H9 (cell line): ENCODE measurements at regions not wholly inside any gene's neighbourhood (a gene's known extent, or its start where the extent isn't known, plus 50 kb on each side); places are given as distances from the start of the nearest gene placed in this dataset.

ENCODE experiments used
- DNase-seq: peaks from one replicate; pipeline ENCODE4 v3.0.0-alpha.2; 2017
- H2AFZ ChIP-seq: one replicate; pipeline ENCODE4 v1.6.1; 2013; ENCODE audit warnings: mild to moderate bottlenecking, low read length, control low read depth, moderate library complexity
- H2AK5ac ChIP-seq: 2 replicates; pipeline ENCODE4 v1.6.1; 2013; ENCODE audit warnings: low read length, control low read depth, mixed read lengths; ENCODE audit not compliant: insufficient read length
- H2BK120ac ChIP-seq: one replicate; pipeline ENCODE4 v1.6.1; 2013; ENCODE audit warnings: low read depth, mild to moderate bottlenecking, low read length, control low read depth, inconsistent platforms; ENCODE audit not compliant: poor library complexity, severe bottlenecking
- H2BK12ac ChIP-seq: 2 replicates; pipeline ENCODE4 v1.6.1; 2013; ENCODE audit warnings: low read length, control low read depth, mixed read lengths, low read depth; ENCODE audit not compliant: insufficient read length
- H2BK15ac ChIP-seq: 2 replicates; pipeline ENCODE4 v1.6.1; 2013; ENCODE audit warnings: low read depth, low read length, control low read depth
- H2BK20ac ChIP-seq: one replicate; pipeline ENCODE4 v1.6.1; 2013; ENCODE audit warnings: low read depth, mild to moderate bottlenecking, low read length, control low read depth, inconsistent platforms; ENCODE audit not compliant: poor library complexity, severe bottlenecking
- H2BK5ac ChIP-seq: 2 replicates; pipeline ENCODE4 v1.6.1; 2013; ENCODE audit warnings: low read length, control low read depth, mixed read lengths; ENCODE audit not compliant: insufficient read length
- H3K14ac ChIP-seq: 2 replicates; pipeline ENCODE4 v1.6.1; 2013; ENCODE audit warnings: low read length, control low read depth; ENCODE audit not compliant: insufficient read depth
- H3K18ac ChIP-seq: 2 replicates; pipeline ENCODE4 v1.6.1; 2013; ENCODE audit warnings: low read depth, mild to moderate bottlenecking, mixed read lengths, low read length, control low read depth; ENCODE audit not compliant: insufficient read length
- H3K23ac ChIP-seq: 2 replicates; pipeline ENCODE4 v1.6.1; 2013; ENCODE audit warnings: low read length, control low read depth, mixed read lengths, low read depth; ENCODE audit not compliant: insufficient read length
- H3K23me2 ChIP-seq: 2 replicates; pipeline ENCODE4 v1.6.1; 2013; ENCODE audit warnings: low read depth, mild to moderate bottlenecking, mixed read lengths, low read length, control low read depth; ENCODE audit not compliant: insufficient read length, poor library complexity, severe bottlenecking
- H3K27ac ChIP-seq: 2 replicates; pipeline ENCODE4 v1.5.1; 2013; ENCODE audit warnings: low read length, control low read depth, mixed read lengths, low read depth; ENCODE audit not compliant: insufficient read length
- H3K27me3 ChIP-seq: 2 replicates; pipeline ENCODE4 v1.6.1; 2013; ENCODE audit warnings: low read length, control low read depth, inconsistent platforms; ENCODE audit not compliant: insufficient read depth
- H3K4ac ChIP-seq: 2 replicates; pipeline ENCODE4 v1.6.1; 2013; ENCODE audit warnings: low read depth, mild to moderate bottlenecking, control low read depth, inconsistent platforms, low read length, moderate library complexity
- H3K4me1 ChIP-seq: 2 replicates; pipeline ENCODE4 v1.6.1; 2013; ENCODE audit warnings: low read length, control low read depth, inconsistent platforms; ENCODE audit not compliant: insufficient read depth
- H3K4me2 ChIP-seq: 2 replicates; pipeline ENCODE4 v1.6.1; 2013; ENCODE audit warnings: low read length, control low read depth, mixed read lengths; ENCODE audit not compliant: insufficient read length, insufficient read depth
- H3K56ac ChIP-seq: 2 replicates; pipeline ENCODE4 v1.6.1; 2013; ENCODE audit warnings: low read depth, mild to moderate bottlenecking, mixed read lengths, low read length, control low read depth; ENCODE audit not compliant: insufficient read length
- H3K79me1 ChIP-seq: 2 replicates; pipeline ENCODE4 v1.6.1; 2013; ENCODE audit warnings: low read depth, mild to moderate bottlenecking, moderate library complexity, low read length, control low read depth, inconsistent platforms; ENCODE audit not compliant: insufficient read depth, poor library complexity, severe bottlenecking
- H3K79me2 ChIP-seq: 2 replicates; pipeline ENCODE4 v1.6.1; 2013; ENCODE audit warnings: low read length, control low read depth, inconsistent platforms; ENCODE audit not compliant: insufficient read depth
- H3K9ac ChIP-seq: 2 replicates; pipeline ENCODE4 v1.6.1; 2013; ENCODE audit warnings: low read length, control low read depth, mixed read lengths; ENCODE audit not compliant: insufficient read length; ENCODE audit errors: extremely low read depth
- H3K9me3 ChIP-seq: one replicate; pipeline ENCODE4 v1.6.1; 2013; ENCODE audit warnings: low read depth, low read length, inconsistent platforms; ENCODE audit not compliant: control insufficient read depth
- H3T11ph ChIP-seq: one replicate; pipeline ENCODE4 v1.6.1; 2013; ENCODE audit warnings: mild to moderate bottlenecking, low read length, control low read depth, inconsistent platforms
- H4K20me1 ChIP-seq: one replicate; pipeline ENCODE4 v1.6.1; 2013; ENCODE audit not compliant: control insufficient read depth, insufficient read length, insufficient read depth
- H4K5ac ChIP-seq: 2 replicates; pipeline ENCODE4 v1.6.1; 2013; ENCODE audit warnings: low read depth, mild to moderate bottlenecking, mixed read lengths, low read length, control low read depth; ENCODE audit not compliant: insufficient read length
- H4K8ac ChIP-seq: replicated peaks from 2 replicates; pipeline ENCODE4 v1.6.1; 2013; ENCODE audit warnings: low read length, control low read depth, mixed read lengths, low read depth; ENCODE audit not compliant: insufficient read length
- H4K91ac ChIP-seq: 2 replicates; pipeline ENCODE4 v1.6.1; 2013; ENCODE audit warnings: low read depth, mild to moderate bottlenecking, moderate library complexity, mixed read lengths, low read length, control low read depth; ENCODE audit not compliant: insufficient read length
- H3K27ac Mint-ChIP-seq, 3 experiments: 2 replicates in 2 of 3; 3 replicates in 1 of 3; pipeline ENCODE4 v1.8.0; 2020 to 2021; ENCODE audit warnings: mixed read lengths in 3 of 3, mild to moderate bottlenecking in 1 of 3, moderate library complexity in 1 of 3
- H3K27me3 Mint-ChIP-seq: 2 replicates; pipeline ENCODE4 v1.8.0; 2021; ENCODE audit warnings: low read depth, mild to moderate bottlenecking, moderate library complexity, mixed read lengths
- H3K36me3 Mint-ChIP-seq, 3 experiments: 2 replicates in 2 of 3; 3 replicates in 1 of 3; pipeline ENCODE4 v1.8.0; 2020 to 2021; ENCODE audit warnings: low read depth in 3 of 3, mixed read lengths in 3 of 3; ENCODE audit not compliant: insufficient read depth in 1 of 3
- H3K4me1 Mint-ChIP-seq, 2 experiments: 2 replicates each; pipeline ENCODE4 v1.8.0; 2020; ENCODE audit warnings: mixed read lengths in 2 of 2
- H3K4me3 Mint-ChIP-seq, 2 experiments: 2 replicates in 1 of 2; 3 replicates in 1 of 2; pipeline ENCODE4 v1.8.0; 2020 to 2021; ENCODE audit warnings: mild to moderate bottlenecking in 2 of 2, mixed read lengths in 2 of 2, moderate library complexity in 1 of 2
- H3K9me3 Mint-ChIP-seq, 2 experiments: 2 replicates in 1 of 2; 3 replicates in 1 of 2; pipeline ENCODE4 v1.8.0; 2020; ENCODE audit warnings: mild to moderate bottlenecking in 2 of 2, mixed read lengths in 2 of 2, moderate library complexity in 1 of 2
- WGBS: extraction: QIAGEN DNeasy Blood & Tissue Kit; methylation state at CpG from one replicate; pipeline ENCODE4 v1.1.7; 2013; ENCODE audit warnings: missing lambda C conversion rate, low lambda C conversion rate, mixed read lengths; ENCODE audit not compliant: insufficient read length; ENCODE audit errors: extremely low coverage; 5-methylcytosine and 5-hydroxymethylcytosine counted together
- TF ChIP-seq, protein P1 (sequence below): fragments of 200-600 bp; sonication (generic); conservative IDR thresholded peaks from 3 replicates; pipeline ENCODE4 v1.8.0; 2021; ENCODE audit warnings: antibody characterized with exemption, mild to moderate bottlenecking

DNA sequence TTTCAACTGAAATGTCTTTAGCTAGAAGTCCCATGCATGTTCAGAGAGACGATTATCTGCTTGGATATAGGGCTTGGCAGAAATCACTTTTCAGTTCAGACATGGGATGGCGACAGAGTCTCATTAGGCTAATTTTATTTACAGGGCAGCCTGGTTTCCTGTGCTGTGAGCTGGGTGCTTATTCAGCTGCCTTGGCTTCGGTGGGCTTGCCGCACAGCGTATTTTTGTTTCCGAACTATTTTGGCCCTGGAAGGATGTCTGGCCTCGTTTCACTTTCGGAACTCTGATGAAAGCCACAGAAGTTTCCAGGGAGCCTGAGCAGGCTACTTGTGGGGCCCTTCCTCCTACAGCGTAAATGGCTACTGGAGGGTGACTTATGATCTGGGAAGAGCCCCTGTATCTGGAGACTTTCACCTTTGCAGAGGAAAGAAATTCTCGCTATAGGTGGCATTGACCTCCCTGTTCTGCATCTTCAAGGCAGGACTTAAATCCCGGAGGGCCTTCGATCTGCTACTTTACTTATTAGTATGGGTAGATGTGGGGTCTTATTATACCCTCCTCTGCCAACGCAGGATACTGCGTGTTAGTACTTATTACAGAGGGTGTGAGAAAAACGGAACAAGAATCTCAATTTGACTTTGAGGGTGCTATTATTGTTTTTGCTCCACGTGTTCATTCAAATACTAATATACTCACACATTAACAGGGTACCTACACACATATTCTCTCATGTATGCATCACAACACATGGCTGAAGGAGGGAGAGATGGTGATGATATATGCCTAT is 364.0 kb upstream of the RBMS3 start:
- TF ChIP-seq, protein P1, sequence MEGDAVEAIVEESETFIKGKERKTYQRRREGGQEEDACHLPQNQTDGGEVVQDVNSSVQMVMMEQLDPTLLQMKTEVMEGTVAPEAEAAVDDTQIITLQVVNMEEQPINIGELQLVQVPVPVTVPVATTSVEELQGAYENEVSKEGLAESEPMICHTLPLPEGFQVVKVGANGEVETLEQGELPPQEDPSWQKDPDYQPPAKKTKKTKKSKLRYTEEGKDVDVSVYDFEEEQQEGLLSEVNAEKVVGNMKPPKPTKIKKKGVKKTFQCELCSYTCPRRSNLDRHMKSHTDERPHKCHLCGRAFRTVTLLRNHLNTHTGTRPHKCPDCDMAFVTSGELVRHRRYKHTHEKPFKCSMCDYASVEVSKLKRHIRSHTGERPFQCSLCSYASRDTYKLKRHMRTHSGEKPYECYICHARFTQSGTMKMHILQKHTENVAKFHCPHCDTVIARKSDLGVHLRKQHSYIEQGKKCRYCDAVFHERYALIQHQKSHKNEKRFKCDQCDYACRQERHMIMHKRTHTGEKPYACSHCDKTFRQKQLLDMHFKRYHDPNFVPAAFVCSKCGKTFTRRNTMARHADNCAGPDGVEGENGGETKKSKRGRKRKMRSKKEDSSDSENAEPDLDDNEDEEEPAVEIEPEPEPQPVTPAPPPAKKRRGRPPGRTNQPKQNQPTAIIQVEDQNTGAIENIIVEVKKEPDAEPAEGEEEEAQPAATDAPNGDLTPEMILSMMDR: peak; percentile 65
- H3K27me3 ChIP-seq: no peaks in the 10 kb centered on the region
- H3K23me2 ChIP-seq: no peaks in the 10 kb centered on the region
- H3K4me2 ChIP-seq: no peak overlapping the region
- no peak overlapping the region for H3K9ac ChIP-seq
- H3K14ac ChIP-seq: no peak overlapping the region
- no peak overlapping the region for H3T11ph ChIP-seq
- no peaks in the 10 kb centered on the region for H3K36me3 Mint-ChIP-seq
- H4K5ac ChIP-seq: no peak overlapping the region
- WGBS: no CpG with 5 or more reads among the region's 16 CpGs
- H2BK20ac ChIP-seq: no peak overlapping the region
- no peak overlapping the region for H2BK5ac ChIP-seq
- H3K4ac ChIP-seq: no peak overlapping the region
- H4K91ac ChIP-seq: no peak overlapping the region
- H2BK12ac ChIP-seq: no peak overlapping the region
- H2BK120ac ChIP-seq: no peak overlapping the region
- H2AFZ ChIP-seq: peak overlapping the region; percentile 22
- no peaks in the 10 kb centered on the region for H3K79me2 ChIP-seq
- no peak overlapping the region for H3K23ac ChIP-seq
- peaks cover 7 to 11% of the 10 kb centered on the region in 2 experiments; a peak in 3 of 4 replicates for H3K4me1 Mint-ChIP-seq
- H4K20me1 ChIP-seq: no peaks in the 10 kb centered on the region
- no peak overlapping the region for H3K56ac ChIP-seq
- H2AK5ac ChIP-seq: no peak overlapping the region
- no peaks in the 10 kb centered on the region for H3K79me1 ChIP-seq
- no peaks in the 10 kb centered on the region for H3K4me1 ChIP-seq
- no peak overlapping the region for H2BK15ac ChIP-seq
- peak; percentile 36 for DNase-seq
- H4K8ac ChIP-seq: no peak overlapping the region
- peak overlapping the region in 1 of 3 experiments; percentile 91; a peak in 1 of 7 replicates for H3K27ac Mint-ChIP-seq
- no peak overlapping the region for H3K18ac ChIP-seq
- no peaks in the 10 kb centered on the region for H3K9me3 ChIP-seq
- H3K4me3 Mint-ChIP-seq: no peak overlapping the region
- no peaks in the 10 kb centered on the region for H3K27me3 Mint-ChIP-seq
- H3K9me3 Mint-ChIP-seq: no peaks in the 10 kb centered on the region
- H3K27ac ChIP-seq: no peak overlapping the region
